MM.1S (cell line): ENCODE measurements at regions not wholly inside any gene's neighbourhood (a gene's known extent, or its start where the extent isn't known, plus 50 kb on each side); places are given as distances from the start of the nearest gene placed in this dataset.

Source experiments
- DNase-seq: peaks from one replicate; pipeline ENCODE4 v3.0.0-alpha.2; 2015
- H2AFZ ChIP-seq: fragments of 300-600 bp; sonication (generic); 2 replicates; pipeline ENCODE4 v1.6.0; 2016; ENCODE audit warnings: antibody characterized with exemption, low read length
- H3F3A ChIP-seq: fragments of 300-600 bp; sonication (generic); 2 replicates; pipeline ENCODE4 v1.6.1; 2016; ENCODE audit warnings: mild to moderate bottlenecking, antibody characterized with exemption, low read length, moderate library complexity, mixed read lengths; ENCODE audit not compliant: insufficient read depth
- H3K27ac ChIP-seq: fragments of 300-600 bp; sonication (generic); 2 replicates; pipeline ENCODE4 v1.5.1; 2016; ENCODE audit warnings: mild to moderate bottlenecking, low read length
- H3K27me3 ChIP-seq: fragments of 300-600 bp; sonication (generic); replicated peaks from 2 replicates; pipeline ENCODE4 v1.6.0; 2016; ENCODE audit warnings: low read length; ENCODE audit not compliant: insufficient read depth
- H3K36me3 ChIP-seq: fragments of 300-600 bp; sonication (generic); replicated peaks from 2 replicates; pipeline ENCODE4 v1.6.1; 2016; ENCODE audit warnings: mild to moderate bottlenecking, low read length, mixed read lengths; ENCODE audit not compliant: insufficient read depth
- H3K4me1 ChIP-seq: fragments of 300-600 bp; sonication (generic); 2 replicates; pipeline ENCODE4 v1.6.1; 2016; ENCODE audit warnings: low read length, mixed read lengths
- H3K4me2 ChIP-seq: fragments of 300-600 bp; sonication (generic); 2 replicates; pipeline ENCODE4 v1.6.0; 2016; ENCODE audit warnings: low read depth, low read length
- H3K4me3 ChIP-seq: fragments of 300-600 bp; sonication (generic); 2 replicates; pipeline ENCODE4 v1.5.1; 2016; ENCODE audit warnings: low read length, mixed read lengths
- H3K79me2 ChIP-seq: fragments of 300-600 bp; sonication (generic); 2 replicates; pipeline ENCODE4 v1.6.1; 2016; ENCODE audit warnings: mixed run types, low read length, mixed read lengths
- H3K9ac ChIP-seq: fragments of 300-600 bp; sonication (generic); 2 replicates; pipeline ENCODE4 v1.6.1; 2016; ENCODE audit warnings: low read length, mixed read lengths
- H3K9me2 ChIP-seq: fragments of 300-600 bp; sonication (generic); replicated peaks from 2 replicates; pipeline ENCODE4 v1.6.1; 2016; ENCODE audit warnings: mild to moderate bottlenecking, low read length, mixed read lengths; ENCODE audit not compliant: insufficient read depth
- H3K9me3 ChIP-seq: fragments of 300-600 bp; sonication (generic); replicated peaks from 2 replicates; pipeline ENCODE4 v1.6.1; 2016; ENCODE audit warnings: mild to moderate bottlenecking, low read length, mixed read lengths; ENCODE audit not compliant: insufficient read depth
- H4K20me1 ChIP-seq: fragments of 300-600 bp; sonication (generic); 2 replicates; pipeline ENCODE4 v1.6.1; 2016; ENCODE audit warnings: mild to moderate bottlenecking, low read length, moderate library complexity, mixed read lengths; ENCODE audit not compliant: insufficient read depth
- EZH2 ChIP-seq: fragments of 300-600 bp; sonication (generic); optimal IDR thresholded peaks from 2 replicates; pipeline ENCODE3; 2017; ENCODE audit warnings: low read depth, mild to moderate bottlenecking, antibody characterized with exemption, low read length, mixed read lengths
- EZH2phosphoT487 ChIP-seq: fragments of 300-600 bp; sonication (generic); IDR thresholded peaks from 2 replicates; pipeline ENCODE4 v1.6.1; 2018; ENCODE audit warnings: antibody characterized with exemption, low read length
- TF ChIP-seq, protein P1 (sequence below): fragments of 300-600 bp; sonication (generic); IDR thresholded peaks from 2 replicates; pipeline ENCODE4 v1.5.1; 2016; ENCODE audit warnings: antibody characterized with exemption, low read length, mixed read lengths

DNA sequence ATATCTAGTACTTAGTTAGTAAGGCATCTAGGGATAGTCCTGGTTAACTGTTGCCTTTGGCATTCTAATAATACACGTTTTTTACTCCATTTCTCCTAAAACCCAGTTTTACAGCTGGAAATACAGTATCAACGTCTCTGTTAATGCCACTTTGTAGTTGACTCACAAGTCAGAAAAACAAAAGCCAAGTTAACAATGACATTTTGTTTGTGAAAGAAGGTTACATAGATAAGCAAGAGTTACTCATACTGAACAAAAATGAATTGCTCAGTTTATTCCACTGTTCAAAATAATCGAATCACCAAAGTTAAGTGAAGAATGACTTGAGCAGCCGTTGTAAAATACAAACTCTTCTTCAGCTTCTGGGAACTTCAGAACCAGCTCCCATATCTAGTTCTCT lies 540.3 kb downstream of the ETS1 start:
- Histone ChIP-seq H4K20me1 (no peaks in the 10 kb centered on the region), H3K27ac (no peak overlapping the region), H3K9ac (no peak overlapping the region), H3K9me3 (no peaks in the 10 kb centered on the region), H3F3A (no peaks in the 10 kb centered on the region), H3K79me2 (no peaks in the 10 kb centered on the region), H3K4me3 (no peak overlapping the region), H3K4me1 (no peaks in the 10 kb centered on the region), H2AFZ (no peak overlapping the region), H3K4me2 (no peak overlapping the region), H3K9me2 (no peaks in the 10 kb centered on the region), H3K36me3 (no peaks in the 10 kb centered on the region), H3K27me3 (no peaks in the 10 kb centered on the region)
- DNase-seq, result no peak
- TF ChIP-seq EZH2phosphoT487, result no peak
- no peak for TF ChIP-seq EZH2
- TF ChIP-seq, protein P1, sequence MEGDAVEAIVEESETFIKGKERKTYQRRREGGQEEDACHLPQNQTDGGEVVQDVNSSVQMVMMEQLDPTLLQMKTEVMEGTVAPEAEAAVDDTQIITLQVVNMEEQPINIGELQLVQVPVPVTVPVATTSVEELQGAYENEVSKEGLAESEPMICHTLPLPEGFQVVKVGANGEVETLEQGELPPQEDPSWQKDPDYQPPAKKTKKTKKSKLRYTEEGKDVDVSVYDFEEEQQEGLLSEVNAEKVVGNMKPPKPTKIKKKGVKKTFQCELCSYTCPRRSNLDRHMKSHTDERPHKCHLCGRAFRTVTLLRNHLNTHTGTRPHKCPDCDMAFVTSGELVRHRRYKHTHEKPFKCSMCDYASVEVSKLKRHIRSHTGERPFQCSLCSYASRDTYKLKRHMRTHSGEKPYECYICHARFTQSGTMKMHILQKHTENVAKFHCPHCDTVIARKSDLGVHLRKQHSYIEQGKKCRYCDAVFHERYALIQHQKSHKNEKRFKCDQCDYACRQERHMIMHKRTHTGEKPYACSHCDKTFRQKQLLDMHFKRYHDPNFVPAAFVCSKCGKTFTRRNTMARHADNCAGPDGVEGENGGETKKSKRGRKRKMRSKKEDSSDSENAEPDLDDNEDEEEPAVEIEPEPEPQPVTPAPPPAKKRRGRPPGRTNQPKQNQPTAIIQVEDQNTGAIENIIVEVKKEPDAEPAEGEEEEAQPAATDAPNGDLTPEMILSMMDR, result no peak

DNA sequence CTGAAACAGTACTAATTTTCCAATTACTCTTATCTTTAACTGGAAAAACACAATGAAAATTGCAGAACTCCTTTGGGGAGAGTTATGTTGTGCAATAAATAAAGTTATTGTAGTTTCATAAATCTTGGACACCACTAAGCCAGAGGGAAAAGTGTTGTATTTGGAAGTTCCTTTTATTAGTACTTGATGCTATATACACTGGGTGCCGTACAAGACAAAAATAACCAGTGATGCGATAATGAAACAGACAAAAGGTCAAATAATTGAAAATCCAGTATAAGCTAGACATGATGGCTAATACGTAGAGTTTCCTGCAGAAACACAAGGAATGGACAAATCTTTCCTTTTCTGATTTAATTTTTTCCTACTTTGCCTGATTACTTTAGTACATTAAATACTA lies 541.1 kb downstream of the ETS1 start:
- H3K4me1 ChIP-seq, result no peaks in the 10 kb centered on the region
- DNase-seq, result no peak
- no peak overlapping the region for H3K4me2 ChIP-seq
- H3K27ac ChIP-seq, result no peak overlapping the region
- TF ChIP-seq, protein P1, result no peak
- no peak for TF ChIP-seq EZH2phosphoT487
- no peak for TF ChIP-seq EZH2
- no peaks in the 10 kb centered on the region for H3K79me2 ChIP-seq
- H3K9me2 ChIP-seq, result no peaks in the 10 kb centered on the region
- H3K9me3 ChIP-seq, result no peaks in the 10 kb centered on the region
- H3K9ac ChIP-seq, result no peak overlapping the region
- H3K27me3 ChIP-seq, result no peaks in the 10 kb centered on the region
- no peak overlapping the region for H2AFZ ChIP-seq
- H3F3A ChIP-seq, result no peaks in the 10 kb centered on the region
- no peaks in the 10 kb centered on the region for H4K20me1 ChIP-seq
- H3K4me3 ChIP-seq, result no peak overlapping the region
- H3K36me3 ChIP-seq, result no peaks in the 10 kb centered on the region

- H3K9me2 ChIP-seq, result no peaks in the 10 kb centered on the region
- H3K79me2 ChIP-seq, result no peaks in the 10 kb centered on the region
- H3K36me3 ChIP-seq, result no peaks in the 10 kb centered on the region
- no peak for DNase-seq
- no peak overlapping the region for H3K9ac ChIP-seq
- H4K20me1 ChIP-seq, result no peaks in the 10 kb centered on the region
- no peak overlapping the region for H3K27ac ChIP-seq
- H3K27me3 ChIP-seq, result no peaks in the 10 kb centered on the region
- no peak for TF ChIP-seq EZH2
- no peak for TF ChIP-seq EZH2phosphoT487
- TF ChIP-seq, protein P1, result no peak
- no peaks in the 10 kb centered on the region for H3K4me1 ChIP-seq
- H3K4me3 ChIP-seq, result no peak overlapping the region
- no peak overlapping the region for H3K4me2 ChIP-seq
- no peak overlapping the region for H2AFZ ChIP-seq
- no peaks in the 10 kb centered on the region for H3K9me3 ChIP-seq
- H3F3A ChIP-seq, result no peaks in the 10 kb centered on the region
Measured at GRCh38 chr11:128045094-128045725, 542.1 kb downstream of the ETS1 start.
